ENCODE measurements at regions not wholly inside any gene's neighbourhood (a gene's known extent, or its start where the extent isn't known, plus 50 kb on each side); places are given as distances from the start of the nearest gene placed in this dataset.
A peak's percentile ranks its signal among the peaks of the same experiment; 100 is the strongest.

DNA sequence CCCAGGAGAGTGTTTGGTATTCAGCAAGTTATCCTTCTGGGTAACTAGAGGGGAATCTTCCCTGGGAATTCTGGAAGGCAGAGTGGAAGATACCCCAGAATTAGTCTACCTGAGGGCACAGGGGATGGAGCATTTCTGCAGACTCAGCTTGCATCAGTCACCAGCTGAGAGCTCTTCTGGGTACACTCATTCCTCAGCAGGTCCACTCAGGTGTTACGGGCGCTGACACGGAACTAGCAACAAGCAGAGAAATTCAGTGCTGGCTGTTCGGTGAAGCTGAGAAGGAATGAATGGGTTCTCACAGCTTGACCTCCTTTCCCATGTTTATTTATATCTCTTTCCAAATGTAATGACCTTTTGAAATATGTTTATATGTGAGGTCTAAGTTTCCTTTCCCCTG lies 106.0 kb upstream of the PNPLA4 start:
- H3K27ac ChIP-seq (replicated peaks in 1 of 4): no peak overlapping the region
- no peaks in the 10 kb centered on the region for H3K27me3 ChIP-seq
- no peaks in the 10 kb centered on the region for H3K36me3 ChIP-seq
- WGBS: 69% methylated on average over 4 of the region's 4 CpGs
- DNase-seq (ENCODE audit: extremely low spot score): no peak
- TF ChIP-seq, protein P1, sequence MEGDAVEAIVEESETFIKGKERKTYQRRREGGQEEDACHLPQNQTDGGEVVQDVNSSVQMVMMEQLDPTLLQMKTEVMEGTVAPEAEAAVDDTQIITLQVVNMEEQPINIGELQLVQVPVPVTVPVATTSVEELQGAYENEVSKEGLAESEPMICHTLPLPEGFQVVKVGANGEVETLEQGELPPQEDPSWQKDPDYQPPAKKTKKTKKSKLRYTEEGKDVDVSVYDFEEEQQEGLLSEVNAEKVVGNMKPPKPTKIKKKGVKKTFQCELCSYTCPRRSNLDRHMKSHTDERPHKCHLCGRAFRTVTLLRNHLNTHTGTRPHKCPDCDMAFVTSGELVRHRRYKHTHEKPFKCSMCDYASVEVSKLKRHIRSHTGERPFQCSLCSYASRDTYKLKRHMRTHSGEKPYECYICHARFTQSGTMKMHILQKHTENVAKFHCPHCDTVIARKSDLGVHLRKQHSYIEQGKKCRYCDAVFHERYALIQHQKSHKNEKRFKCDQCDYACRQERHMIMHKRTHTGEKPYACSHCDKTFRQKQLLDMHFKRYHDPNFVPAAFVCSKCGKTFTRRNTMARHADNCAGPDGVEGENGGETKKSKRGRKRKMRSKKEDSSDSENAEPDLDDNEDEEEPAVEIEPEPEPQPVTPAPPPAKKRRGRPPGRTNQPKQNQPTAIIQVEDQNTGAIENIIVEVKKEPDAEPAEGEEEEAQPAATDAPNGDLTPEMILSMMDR (IDR thresholded peaks at IDR 0.05): no peak
- TF ChIP-seq POLR2A (IDR thresholded peaks at IDR 0.05; ENCODE audit: low read depth) (no peak), POLR2AphosphoS5 (IDR thresholded peaks at IDR 0.05) (no peak), EP300 (IDR thresholded peaks at IDR 0.05) (no peak)
- H3K9me3 ChIP-seq: no peaks in the 10 kb centered on the region
- H3K4me1 ChIP-seq: peaks cover 6 to 26% (median 19%) of the 10 kb centered on the region in 4 donors
- intact Hi-C loops (cut with DNase I): no loop called here
- H3K4me3 ChIP-seq: no peak overlapping the region

DNA sequence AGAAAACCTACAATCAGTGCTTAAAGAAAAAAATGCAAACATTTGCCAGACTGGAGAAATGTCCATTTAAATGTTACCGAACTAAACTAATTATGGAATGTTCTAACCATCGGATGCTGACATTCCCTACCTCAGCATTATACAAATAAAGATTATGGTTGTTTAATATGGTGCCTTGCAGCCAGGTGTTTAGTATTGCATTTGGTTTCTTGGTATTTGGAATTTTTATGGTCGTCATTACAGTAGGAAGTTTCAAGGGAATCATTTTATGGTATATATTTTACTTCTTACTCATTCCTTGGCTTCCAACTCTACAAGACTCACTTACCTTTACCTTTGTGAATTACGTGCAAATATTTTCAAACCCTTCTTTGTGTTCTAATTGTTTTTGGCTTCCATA lies 103.1 kb upstream of the PNPLA4 start:
- H3K4me3 ChIP-seq: no peak overlapping the region
- intact Hi-C loops (cut with DNase I): no loop called here

DNA sequence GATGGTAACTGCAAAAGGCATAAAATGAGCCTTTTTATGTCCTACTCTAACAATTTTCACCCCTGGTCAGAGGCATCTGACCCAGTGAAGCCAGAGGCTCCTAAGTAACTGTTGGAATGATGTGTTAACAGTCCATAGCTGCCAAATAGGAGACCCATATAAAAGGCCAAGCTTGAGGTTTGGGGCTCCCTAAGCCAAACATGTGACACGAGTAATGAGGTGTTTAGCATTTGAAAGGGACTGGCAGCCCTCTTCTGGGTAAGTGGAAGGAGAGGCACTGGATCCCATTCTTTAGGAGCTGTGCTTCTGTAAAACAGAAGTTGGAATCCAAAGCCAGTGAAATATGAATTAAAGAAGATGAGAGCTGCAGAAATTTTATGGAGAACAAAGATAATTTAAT lies 100.6 kb upstream of the PNPLA4 start:
- Histone ChIP-seq H3K27me3 (no peaks in the 10 kb centered on the region), H3K4me3 (no peak overlapping the region), H3K4me1 (peaks cover 0 to 8% (median 4%) of the 10 kb centered on the region in 4 donors), H3K9me3 (no peaks in the 10 kb centered on the region), H3K36me3 (no peaks in the 10 kb centered on the region), H3K27ac (replicated peaks in 1 of 4) (peak overlapping the region in 2 of 4 donors; percentile 42 to 51)
- no peak for DNase-seq (ENCODE audit: extremely low spot score)
- TF ChIP-seq, protein P1 (IDR thresholded peaks at IDR 0.05): no peak
- TF ChIP-seq EP300 (IDR thresholded peaks at IDR 0.05): no peak
- 9% methylated on average over 1 of the region's 1 CpG for WGBS
- intact Hi-C loops (cut with DNase I): no loop called here

More for the DNA sequence above, 103.1 kb upstream of the PNPLA4 start:
- TF ChIP-seq, protein P1 (IDR thresholded peaks at IDR 0.05): no peak
- TF ChIP-seq EP300 (IDR thresholded peaks at IDR 0.05): no peak
- no peak for TF ChIP-seq POLR2A (IDR thresholded peaks at IDR 0.05; ENCODE audit: low read depth)
- TF ChIP-seq POLR2AphosphoS5 (IDR thresholded peaks at IDR 0.05): no peak
- Histone ChIP-seq H3K36me3 (no peaks in the 10 kb centered on the region), H3K27ac (replicated peaks in 1 of 4) (no peak overlapping the region), H3K27me3 (no peaks in the 10 kb centered on the region), H3K4me1 (peaks cover 0 to 19% (median 11%) of the 10 kb centered on the region in 4 donors), H3K9me3 (no peaks in the 10 kb centered on the region)
- no peak for DNase-seq (ENCODE audit: extremely low spot score)
- WGBS: 79% methylated on average over 4 of the region's 4 CpGs

DNA sequence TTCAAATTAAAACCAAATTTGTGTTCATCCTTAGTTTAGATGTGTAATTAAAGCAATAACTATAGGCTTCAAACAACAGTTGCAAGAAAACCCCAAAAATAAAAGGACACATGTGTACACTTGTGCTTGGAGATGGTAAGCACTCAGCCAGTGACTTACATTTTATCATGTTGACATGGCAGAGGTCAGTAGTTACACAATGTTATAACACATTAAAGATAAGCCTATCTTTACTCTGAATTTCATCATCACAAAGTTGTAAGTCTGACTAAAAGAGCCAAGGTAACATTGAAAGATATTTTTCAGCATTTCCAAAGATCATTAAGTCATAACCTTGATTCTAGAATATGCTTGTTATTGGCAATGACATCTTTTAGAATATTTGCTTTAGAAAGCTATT lies 98.5 kb upstream of the PNPLA4 start:
- no peak for DNase-seq (ENCODE audit: extremely low spot score)
- Histone ChIP-seq H3K27me3 (no peaks in the 10 kb centered on the region), H3K36me3 (no peaks in the 10 kb centered on the region), H3K27ac (replicated peaks in 1 of 4) (no peak overlapping the region), H3K4me1 (peaks cover 0 to 8% (median 2%) of the 10 kb centered on the region in 4 donors), H3K4me3 (no peak overlapping the region), H3K9me3 (no peaks in the 10 kb centered on the region)
- intact Hi-C loops (cut with DNase I): no loop called here
- TF ChIP-seq POLR2AphosphoS5 (IDR thresholded peaks at IDR 0.05): no peak
- TF ChIP-seq, protein P1 (IDR thresholded peaks at IDR 0.05): no peak

DNA sequence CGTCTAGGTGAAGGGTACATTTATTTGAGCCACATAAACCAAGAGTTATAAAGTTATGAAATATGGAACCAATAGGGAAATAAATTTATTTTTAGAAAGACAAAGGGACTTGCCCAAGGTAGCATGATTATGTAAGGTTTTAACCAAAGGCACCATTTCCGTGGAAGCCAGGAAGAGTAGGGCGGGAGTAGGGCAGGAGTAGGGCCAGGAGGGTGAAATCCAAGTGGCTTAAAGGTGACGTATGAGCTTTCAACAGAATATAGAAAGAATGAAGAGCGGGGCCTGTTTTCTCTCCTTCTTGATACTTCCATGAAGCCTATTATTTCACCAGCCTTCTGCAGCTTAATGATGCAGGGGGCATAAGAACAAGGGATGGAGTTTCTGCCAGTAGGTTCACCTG lies 91.7 kb upstream of the PNPLA4 start:
- intact Hi-C loops (cut with DNase I): no loop called here
- no peak for DNase-seq (ENCODE audit: extremely low spot score)
- no peaks in the 10 kb centered on the region for H3K36me3 ChIP-seq
- no peak overlapping the region for H3K4me3 ChIP-seq
- no peaks in the 10 kb centered on the region for H3K27me3 ChIP-seq
- H3K27ac ChIP-seq (replicated peaks in 1 of 4): no peak overlapping the region
- no peaks in the 10 kb centered on the region for H3K4me1 ChIP-seq
- no peak for TF ChIP-seq POLR2A (IDR thresholded peaks at IDR 0.05; ENCODE audit: low read depth)
- TF ChIP-seq POLR2AphosphoS5 (IDR thresholded peaks at IDR 0.05): no peak
- TF ChIP-seq, protein P1 (IDR thresholded peaks at IDR 0.05): no peak
- no peak for TF ChIP-seq EP300 (IDR thresholded peaks at IDR 0.05)
- 83% methylated on average over 5 of the region's 5 CpGs for WGBS
- H3K9me3 ChIP-seq: no peaks in the 10 kb centered on the region

Measured in esophagus muscularis mucosa (tissue), 4 donors.